ENCODE measurements at regions not wholly inside any gene's neighbourhood (a gene's known extent, or its start where the extent isn't known, plus 50 kb on each side); places are given as distances from the start of the nearest gene placed in this dataset.

DNA sequence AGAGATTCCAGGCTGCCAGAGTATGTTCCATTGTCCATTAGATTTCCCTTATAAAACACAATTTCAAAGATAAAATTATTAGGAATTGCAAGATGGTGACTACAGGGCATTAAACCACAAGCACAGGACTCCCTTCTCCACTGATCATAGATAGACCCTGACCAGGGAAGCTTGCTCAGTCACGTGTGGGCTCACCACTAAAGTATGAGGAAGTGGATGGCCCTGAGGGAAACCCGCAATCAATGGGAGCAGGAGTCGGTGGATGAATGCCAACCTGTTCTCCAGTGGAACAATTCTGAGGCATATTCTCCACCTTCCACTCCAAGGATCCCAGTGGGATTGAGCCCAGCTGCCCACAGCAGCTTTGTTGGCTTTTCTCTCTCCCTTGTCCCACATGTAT lies 515.7 kb downstream of the BCOR start:
- TF ChIP-seq, protein P1, sequence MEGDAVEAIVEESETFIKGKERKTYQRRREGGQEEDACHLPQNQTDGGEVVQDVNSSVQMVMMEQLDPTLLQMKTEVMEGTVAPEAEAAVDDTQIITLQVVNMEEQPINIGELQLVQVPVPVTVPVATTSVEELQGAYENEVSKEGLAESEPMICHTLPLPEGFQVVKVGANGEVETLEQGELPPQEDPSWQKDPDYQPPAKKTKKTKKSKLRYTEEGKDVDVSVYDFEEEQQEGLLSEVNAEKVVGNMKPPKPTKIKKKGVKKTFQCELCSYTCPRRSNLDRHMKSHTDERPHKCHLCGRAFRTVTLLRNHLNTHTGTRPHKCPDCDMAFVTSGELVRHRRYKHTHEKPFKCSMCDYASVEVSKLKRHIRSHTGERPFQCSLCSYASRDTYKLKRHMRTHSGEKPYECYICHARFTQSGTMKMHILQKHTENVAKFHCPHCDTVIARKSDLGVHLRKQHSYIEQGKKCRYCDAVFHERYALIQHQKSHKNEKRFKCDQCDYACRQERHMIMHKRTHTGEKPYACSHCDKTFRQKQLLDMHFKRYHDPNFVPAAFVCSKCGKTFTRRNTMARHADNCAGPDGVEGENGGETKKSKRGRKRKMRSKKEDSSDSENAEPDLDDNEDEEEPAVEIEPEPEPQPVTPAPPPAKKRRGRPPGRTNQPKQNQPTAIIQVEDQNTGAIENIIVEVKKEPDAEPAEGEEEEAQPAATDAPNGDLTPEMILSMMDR (conservative IDR thresholded peaks at IDR 0.05; ENCODE audit: low read depth, low read length), result no peak
- TF ChIP-seq CEBPB (IDR thresholded peaks at IDR 0.05; ENCODE audit: low read depth, low read length) (no peak), POLR2A (IDR thresholded peaks at IDR 0.05; ENCODE audit: low read depth, low read length) (no peak), SMC3 (IDR thresholded peaks at IDR 0.05; ENCODE audit: low read depth, low read length) (no peak), RAD21 (IDR thresholded peaks at IDR 0.05; ENCODE audit: low read length) (no peak), CHD1 (IDR thresholded peaks at IDR 0.05; ENCODE audit: low read depth, low read length) (no peak), RCOR1 (IDR thresholded peaks at IDR 0.05; ENCODE audit: insufficient replicate concordance, low read length) (no peak), MAZ (IDR thresholded peaks at IDR 0.05; ENCODE audit: borderline replicate concordance, low read depth, low read length) (no peak), RFX5 (IDR thresholded peaks at IDR 0.05; ENCODE audit: low read depth, low read length) (no peak)
- TF ChIP-seq, protein P2, sequence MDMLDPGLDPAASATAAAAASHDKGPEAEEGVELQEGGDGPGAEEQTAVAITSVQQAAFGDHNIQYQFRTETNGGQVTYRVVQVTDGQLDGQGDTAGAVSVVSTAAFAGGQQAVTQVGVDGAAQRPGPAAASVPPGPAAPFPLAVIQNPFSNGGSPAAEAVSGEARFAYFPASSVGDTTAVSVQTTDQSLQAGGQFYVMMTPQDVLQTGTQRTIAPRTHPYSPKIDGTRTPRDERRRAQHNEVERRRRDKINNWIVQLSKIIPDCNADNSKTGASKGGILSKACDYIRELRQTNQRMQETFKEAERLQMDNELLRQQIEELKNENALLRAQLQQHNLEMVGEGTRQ (IDR thresholded peaks at IDR 0.05; ENCODE audit: low read depth, low read length), result no peak
- TF ChIP-seq, protein P3, sequence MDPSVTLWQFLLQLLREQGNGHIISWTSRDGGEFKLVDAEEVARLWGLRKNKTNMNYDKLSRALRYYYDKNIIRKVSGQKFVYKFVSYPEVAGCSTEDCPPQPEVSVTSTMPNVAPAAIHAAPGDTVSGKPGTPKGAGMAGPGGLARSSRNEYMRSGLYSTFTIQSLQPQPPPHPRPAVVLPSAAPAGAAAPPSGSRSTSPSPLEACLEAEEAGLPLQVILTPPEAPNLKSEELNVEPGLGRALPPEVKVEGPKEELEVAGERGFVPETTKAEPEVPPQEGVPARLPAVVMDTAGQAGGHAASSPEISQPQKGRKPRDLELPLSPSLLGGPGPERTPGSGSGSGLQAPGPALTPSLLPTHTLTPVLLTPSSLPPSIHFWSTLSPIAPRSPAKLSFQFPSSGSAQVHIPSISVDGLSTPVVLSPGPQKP (IDR thresholded peaks at IDR 0.05; ENCODE audit: borderline replicate concordance, low read depth, low read length), result no peak

All from IMR-90 (cell line).